Loucy (cell line): ENCODE measurements at regions not wholly inside any gene's neighbourhood (a gene's known extent, or its start where the extent isn't known, plus 50 kb on each side); places are given as distances from the start of the nearest gene placed in this dataset.

ENCODE experiments used
- H2AFZ ChIP-seq: fragments of 200-600 bp; sonication (generic); 2 replicates; pipeline ENCODE4 v1.6.0; 2016; ENCODE audit warnings: antibody characterized with exemption, mild to moderate bottlenecking, low read length, moderate library complexity
- H3F3A ChIP-seq: fragments of 200-600 bp; 2 replicates; pipeline ENCODE4 v1.6.0; 2016; ENCODE audit warnings: antibody characterized with exemption, low read depth, mild to moderate bottlenecking
- H3K27me3 ChIP-seq: fragments of 200-600 bp; sonication (generic); 2 replicates; pipeline ENCODE4 v1.6.1; 2014; ENCODE audit warnings: low read length, mild to moderate bottlenecking; ENCODE audit not compliant: insufficient read depth, poor library complexity, severe bottlenecking
- H3K36me3 ChIP-seq: fragments of 200-600 bp; sonication (generic); 2 replicates; pipeline ENCODE4 v1.6.1; 2016; ENCODE audit warnings: low read length; ENCODE audit not compliant: insufficient read depth
- H3K4me1 ChIP-seq: fragments of 200-600 bp; sonication (generic); 2 replicates; pipeline ENCODE4 v1.5.1; 2014; ENCODE audit warnings: low read length, mild to moderate bottlenecking; ENCODE audit not compliant: insufficient read depth, poor library complexity, severe bottlenecking
- H3K4me2 ChIP-seq: fragments of 200-600 bp; sonication (generic); 2 replicates; pipeline ENCODE4 v1.6.0; 2014; ENCODE audit warnings: antibody characterized with exemption, low read length, low read depth, mild to moderate bottlenecking; ENCODE audit not compliant: poor library complexity, severe bottlenecking
- H3K4me3 ChIP-seq: fragments of 200-600 bp; sonication (generic); 2 replicates; pipeline ENCODE4 v1.5.1; 2014; ENCODE audit warnings: low read length, mild to moderate bottlenecking, mixed read lengths; ENCODE audit not compliant: poor library complexity, severe bottlenecking
- H3K79me2 ChIP-seq: fragments of 200-600 bp; sonication (generic); 2 replicates; pipeline ENCODE4 v1.6.1; 2014; ENCODE audit warnings: low read length; ENCODE audit not compliant: insufficient read depth
- H3K9ac ChIP-seq: fragments of 200-600 bp; sonication (generic); 2 replicates; pipeline ENCODE4 v1.6.0; 2014; ENCODE audit warnings: mild to moderate bottlenecking, low read depth, low read length, moderate library complexity; ENCODE audit not compliant: poor library complexity, severe bottlenecking
- H3K9me2 ChIP-seq: fragments of 200-600 bp; sonication (generic); replicated peaks from 2 replicates; pipeline ENCODE4 v1.6.1; 2016; ENCODE audit warnings: low read depth, low read length, mixed read lengths
- H3K9me3 ChIP-seq: fragments of 200-600 bp; sonication (generic); 2 replicates; pipeline ENCODE4 v1.6.1; 2014; ENCODE audit warnings: mild to moderate bottlenecking, antibody characterized with exemption, low read length, low read depth; ENCODE audit not compliant: insufficient read depth
- H4K20me1 ChIP-seq: fragments of 200-600 bp; sonication (generic); 2 replicates; pipeline ENCODE4 v1.6.0; 2014; ENCODE audit warnings: antibody characterized with exemption, low read length, mild to moderate bottlenecking; ENCODE audit not compliant: insufficient read depth, poor library complexity, severe bottlenecking
- EZH2phosphoT487 ChIP-seq: fragments of 200-600 bp; IDR thresholded peaks from 2 replicates; pipeline ENCODE4 v1.6.1; 2018; ENCODE audit warnings: antibody characterized with exemption, mild to moderate bottlenecking, moderate library complexity, borderline replicate concordance
- TF ChIP-seq, protein P1 (sequence below): fragments of 200-600 bp; sonication (generic); conservative IDR thresholded peaks from 2 replicates; pipeline ENCODE4 v1.5.1; 2014; ENCODE audit warnings: mild to moderate bottlenecking, antibody characterized with exemption, low read length

DNA sequence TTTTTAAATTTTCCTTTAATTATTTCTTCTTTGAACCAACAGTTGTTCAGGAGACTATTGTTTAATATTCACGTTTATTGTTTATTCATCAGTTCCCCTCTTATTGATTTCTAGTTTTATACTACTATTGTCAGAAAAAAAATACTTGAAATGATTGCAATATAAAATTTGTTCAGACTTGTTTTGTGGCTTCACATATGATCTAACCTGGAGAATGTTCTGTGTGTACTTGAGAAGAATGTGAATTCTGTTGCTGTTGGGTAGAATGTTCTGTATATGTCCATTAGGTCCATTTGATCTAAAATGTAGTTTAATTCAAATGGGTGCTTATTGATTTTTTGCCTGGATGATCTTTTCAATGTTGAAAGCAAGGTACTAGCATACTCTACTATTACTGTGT, 408.7 kb upstream of the RIOK2 start:
- no peak overlapping the region for H3K4me2 ChIP-seq
- H4K20me1 ChIP-seq: no peaks in the 10 kb centered on the region
- no peaks in the 10 kb centered on the region for H3K9me2 ChIP-seq
- no peaks in the 10 kb centered on the region for H3K27me3 ChIP-seq
- TF ChIP-seq EZH2phosphoT487: no peak
- TF ChIP-seq, protein P1, sequence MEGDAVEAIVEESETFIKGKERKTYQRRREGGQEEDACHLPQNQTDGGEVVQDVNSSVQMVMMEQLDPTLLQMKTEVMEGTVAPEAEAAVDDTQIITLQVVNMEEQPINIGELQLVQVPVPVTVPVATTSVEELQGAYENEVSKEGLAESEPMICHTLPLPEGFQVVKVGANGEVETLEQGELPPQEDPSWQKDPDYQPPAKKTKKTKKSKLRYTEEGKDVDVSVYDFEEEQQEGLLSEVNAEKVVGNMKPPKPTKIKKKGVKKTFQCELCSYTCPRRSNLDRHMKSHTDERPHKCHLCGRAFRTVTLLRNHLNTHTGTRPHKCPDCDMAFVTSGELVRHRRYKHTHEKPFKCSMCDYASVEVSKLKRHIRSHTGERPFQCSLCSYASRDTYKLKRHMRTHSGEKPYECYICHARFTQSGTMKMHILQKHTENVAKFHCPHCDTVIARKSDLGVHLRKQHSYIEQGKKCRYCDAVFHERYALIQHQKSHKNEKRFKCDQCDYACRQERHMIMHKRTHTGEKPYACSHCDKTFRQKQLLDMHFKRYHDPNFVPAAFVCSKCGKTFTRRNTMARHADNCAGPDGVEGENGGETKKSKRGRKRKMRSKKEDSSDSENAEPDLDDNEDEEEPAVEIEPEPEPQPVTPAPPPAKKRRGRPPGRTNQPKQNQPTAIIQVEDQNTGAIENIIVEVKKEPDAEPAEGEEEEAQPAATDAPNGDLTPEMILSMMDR: no peak
- no peaks in the 10 kb centered on the region for H3K36me3 ChIP-seq
- H3F3A ChIP-seq: no peaks in the 10 kb centered on the region
- H3K9ac ChIP-seq: no peak overlapping the region
- H3K9me3 ChIP-seq: no peaks in the 10 kb centered on the region
- no peaks in the 10 kb centered on the region for H3K4me1 ChIP-seq
- H3K79me2 ChIP-seq: no peaks in the 10 kb centered on the region
- H3K4me3 ChIP-seq: no peak overlapping the region
- H2AFZ ChIP-seq: no peak overlapping the region

DNA sequence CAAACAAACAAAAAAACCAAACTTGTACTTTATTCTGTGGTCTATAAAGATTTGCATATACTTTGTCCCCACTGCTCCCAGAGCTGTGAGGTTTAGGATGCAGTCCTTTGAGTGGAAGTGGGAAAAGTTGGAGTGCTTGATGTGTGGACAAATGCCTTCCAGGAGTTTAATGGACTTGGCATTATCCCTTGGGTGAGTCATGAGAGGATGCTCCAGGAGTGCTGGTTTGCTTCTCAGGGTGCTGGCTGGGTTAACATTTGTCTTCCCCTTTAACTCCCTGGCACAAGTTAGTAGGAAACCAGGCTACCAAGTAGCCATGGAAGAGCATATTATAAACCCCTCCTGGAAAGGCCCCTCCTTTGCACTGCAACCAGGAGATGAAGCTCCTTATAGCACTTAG, 417.4 kb upstream of the RIOK2 start:
- TF ChIP-seq, protein P1: no peak
- no peak for TF ChIP-seq EZH2phosphoT487
- Histone ChIP-seq H4K20me1 (no peaks in the 10 kb centered on the region), H3K79me2 (no peaks in the 10 kb centered on the region), H3F3A (no peaks in the 10 kb centered on the region), H3K9ac (no peak overlapping the region), H3K4me3 (no peak overlapping the region), H3K36me3 (no peaks in the 10 kb centered on the region), H3K4me1 (no peaks in the 10 kb centered on the region), H3K9me3 (no peaks in the 10 kb centered on the region), H3K9me2 (no peaks in the 10 kb centered on the region), H2AFZ (no peak overlapping the region), H3K27me3 (no peaks in the 10 kb centered on the region), H3K4me2 (no peak overlapping the region)

DNA sequence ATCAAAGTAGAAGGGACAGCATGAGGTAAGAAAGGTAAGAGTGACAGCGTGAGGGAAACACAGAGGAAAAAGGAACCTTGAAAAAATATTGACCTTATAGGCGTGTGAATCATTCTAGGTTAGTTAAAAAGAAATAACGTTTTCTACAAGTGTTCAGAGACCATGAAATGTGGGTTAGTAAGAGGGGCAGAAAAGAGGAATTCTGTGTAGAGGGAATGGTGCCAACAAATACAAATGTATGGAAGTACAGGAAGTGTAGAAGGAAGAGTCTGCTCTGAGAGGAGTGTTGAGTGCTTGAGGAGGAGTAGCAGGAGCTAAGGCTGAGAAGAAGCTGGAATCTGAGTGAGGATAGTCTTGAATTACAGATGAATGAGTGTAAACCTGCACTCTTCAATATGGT, 418.6 kb upstream of the RIOK2 start:
- Histone ChIP-seq H2AFZ (no peak overlapping the region), H3K4me1 (no peaks in the 10 kb centered on the region), H3F3A (no peaks in the 10 kb centered on the region), H4K20me1 (no peaks in the 10 kb centered on the region), H3K9ac (no peak overlapping the region), H3K9me2 (no peaks in the 10 kb centered on the region), H3K4me3 (no peak overlapping the region), H3K9me3 (no peaks in the 10 kb centered on the region), H3K4me2 (no peak overlapping the region), H3K27me3 (no peaks in the 10 kb centered on the region), H3K36me3 (no peaks in the 10 kb centered on the region), H3K79me2 (no peaks in the 10 kb centered on the region)
- TF ChIP-seq EZH2phosphoT487: no peak
- TF ChIP-seq, protein P1: no peak
